A549 (cell line): ENCODE measurements at regions not wholly inside any gene's neighbourhood (a gene's known extent, or its start where the extent isn't known, plus 50 kb on each side); places are given as distances from the start of the nearest gene placed in this dataset.

ENCODE experiments used
- ATAC-seq, 2 experiments: fragments of 200-7000 bp in 1 of 2; fragments of >200 bp in 1 of 2; cut with Nextera tagmentation in 1 of 2; cut with Tn5 transposase in 1 of 2; 3 replicates each; pipeline versions ENCODE4 v1.8.0 to v1.9.1; 2018 to 2020; ENCODE audit warnings: mild to moderate bottlenecking in 1 of 2, moderate library complexity in 1 of 2
- CTCF ChIA-PET: fragments of 300-600 bp; sonication (Branson Sonifier 250); formaldehyde crosslinking; extraction: SDS; loops from one replicate; lab custom pipeline; 2021; ENCODE audit warnings: antibody characterized with exemption, inconsistent platforms; lab: Yijun Ruan, JAX
- POLR2A ChIA-PET: fragments of 350-600 bp; formaldehyde crosslinking; extraction: SDS; loops from one replicate; lab custom pipeline; 2021; ENCODE audit warnings: antibody characterized with exemption, inconsistent platforms; lab: Yijun Ruan, JAX
- DNase-seq, 2 experiments: peaks; one replicate each; pipeline versions ENCODE4 v3.0.0 to v3.0.0-alpha.2; 2011 to 2016; ENCODE audit warnings: low read depth in 1 of 2, low spot score in 1 of 2
- FAIRE-seq: peaks from 2 replicates; lab custom pipeline; 2011; peaks lifted over from hg19 to GRCh38; lab: Jason Lieb, UNC
- H3K27ac ChIP-seq, 2 experiments: fragments of >200 bp; sonication (Bioruptor Twin); formaldehyde crosslinking; 3 replicates each; pipeline ENCODE4 v1.5.1; 2016 to 2017
- H3K4me1 ChIP-seq: fragments of >200 bp; sonication (Bioruptor Twin); formaldehyde crosslinking; 3 replicates; pipeline ENCODE4 v1.6.1; 2016
- H3K4me2 ChIP-seq: fragments of >200 bp; sonication (Bioruptor Twin); formaldehyde crosslinking; 3 replicates; pipeline ENCODE4 v1.6.1; 2016
- H3K4me3 ChIP-seq: fragments of >200 bp; sonication (Bioruptor Twin); formaldehyde crosslinking; 3 replicates; pipeline ENCODE4 v1.5.1; 2016
- H3K9me3 ChIP-seq: fragments of >200 bp; sonication (Bioruptor Twin); formaldehyde crosslinking; 3 replicates; pipeline ENCODE4 v1.6.1; 2016
- CEBPB ChIP-seq, 2 experiments: fragments of >200 bp in 1 of 2; sonication (Bioruptor Twin) in 1 of 2; formaldehyde crosslinking in 1 of 2; IDR thresholded peaks; 2 replicates each; pipeline ENCODE4 v1.6.1; 2012 to 2016
- CHD2 ChIP-seq: fragments of 150-350 bp; IDR thresholded peaks from 2 replicates; pipeline ENCODE4 v1.6.1; 2014; ENCODE audit warnings: low read length; ENCODE audit not compliant: partially characterized antibody
- EHMT2 ChIP-seq: fragments of 200-600 bp; sonication (generic); IDR thresholded peaks from 2 replicates; pipeline ENCODE4 v1.6.1; 2016; ENCODE audit warnings: antibody characterized with exemption, low read depth, mild to moderate bottlenecking, moderate library complexity
- FOSL2 ChIP-seq, 2 experiments: fragments of 450-650 bp in 1 of 2; fragments of >200 bp in 1 of 2; sonication (Bioruptor Twin) in 1 of 2; formaldehyde crosslinking; IDR thresholded peaks; 2 replicates each; pipeline versions ENCODE4 v1.5.0 to v1.6.1; 2016 to 2020; ENCODE audit warnings: mild to moderate bottlenecking in 1 of 2, moderate library complexity in 1 of 2
- FOXS1 ChIP-seq: fragments of 250-450 bp; sonication (Bioruptor Pico); IDR thresholded peaks from 2 replicates; pipeline ENCODE4 v1.5.0; 2020; ENCODE audit warnings: mild to moderate bottlenecking, moderate library complexity
- GATA3 ChIP-seq: IDR thresholded peaks from 2 replicates; pipeline ENCODE4 v1.6.1; 2012; ENCODE audit warnings: borderline replicate concordance
- HDAC2 ChIP-seq: fragments of 200-600 bp; sonication (generic); IDR thresholded peaks from 2 replicates; pipeline ENCODE4 v1.6.1; 2016
- HEYL ChIP-seq: fragments of 250-450 bp; sonication (Bioruptor Pico); IDR thresholded peaks from 2 replicates; pipeline ENCODE4 v1.8.0; 2021; ENCODE audit warnings: mild to moderate bottlenecking, moderate library complexity
- HOXA7 ChIP-seq: fragments of 250-450 bp; sonication (Bioruptor Pico); IDR thresholded peaks from 2 replicates; pipeline ENCODE4 v1.5.0; 2020; ENCODE audit warnings: mild to moderate bottlenecking, moderate library complexity
- HOXB5 ChIP-seq: fragments of 250-450 bp; sonication (Bioruptor Pico); IDR thresholded peaks from 2 replicates; pipeline ENCODE4 v1.5.0; 2020; ENCODE audit warnings: mild to moderate bottlenecking, moderate library complexity
- JUNB ChIP-seq: fragments of >200 bp; sonication (Bioruptor Twin); formaldehyde crosslinking; IDR thresholded peaks from 2 replicates; pipeline ENCODE4 v1.6.1; 2016
- KDM1A ChIP-seq: fragments of 200-600 bp; sonication (generic); IDR thresholded peaks from 2 replicates; pipeline ENCODE4 v1.6.1; 2016; ENCODE audit warnings: low read depth, mild to moderate bottlenecking
- MAFK ChIP-seq: fragments of 450-650 bp; IDR thresholded peaks from 2 replicates; pipeline ENCODE4 v1.6.1; 2014; ENCODE audit not compliant: partially characterized antibody
- NR3C1 ChIP-seq: fragments of >200 bp; sonication (Bioruptor Twin); formaldehyde crosslinking; IDR thresholded peaks from 3 replicates; pipeline ENCODE4 v1.6.1; 2017
- POLR2A ChIP-seq: IDR thresholded peaks from 2 replicates; pipeline ENCODE4 v1.6.1; 2012; ENCODE audit warnings: mild to moderate bottlenecking, low read length
- POLR2AphosphoS2 ChIP-seq: conservative IDR thresholded peaks from 2 replicates; pipeline ENCODE4 v1.6.1; 2012; ENCODE audit warnings: low read length, improper control_type of control experiment, inconsistent platforms
- RARB ChIP-seq: fragments of 250-450 bp; sonication (Bioruptor Pico); IDR thresholded peaks from 2 replicates; pipeline ENCODE4 v1.8.0; 2021; ENCODE audit warnings: mild to moderate bottlenecking, moderate library complexity
- RCOR1 ChIP-seq: fragments of 150-350 bp; IDR thresholded peaks from 2 replicates; pipeline ENCODE4 v1.6.1; 2014; ENCODE audit warnings: antibody characterized with exemption, low read length, low read depth
- RFX5 ChIP-seq: fragments of 450-650 bp; IDR thresholded peaks from 2 replicates; pipeline ENCODE4 v1.7.1; 2014; ENCODE audit warnings: antibody characterized with exemption, mild to moderate bottlenecking, moderate library complexity
- SMC3 ChIP-seq: fragments of >200 bp; sonication (Bioruptor Twin); formaldehyde crosslinking; IDR thresholded peaks from 3 replicates; pipeline ENCODE4 v1.6.1; 2018; ENCODE audit warnings: inconsistent platforms
- TFCP2L1 ChIP-seq: fragments of 250-450 bp; sonication (Bioruptor Pico); IDR thresholded peaks from 2 replicates; pipeline ENCODE4 v1.5.0; 2021; ENCODE audit warnings: mild to moderate bottlenecking
- ZSCAN20 ChIP-seq: fragments of 250-450 bp; sonication (Bioruptor Pico); IDR thresholded peaks from 2 replicates; pipeline ENCODE4 v1.8.0; 2022; ENCODE audit warnings: mild to moderate bottlenecking, moderate library complexity
- WGBS: methylation state at CpG from one replicate; pipeline ENCODE4 v1.1.6; 2017; ENCODE audit errors: missing lambda C conversion rate; 5-methylcytosine and 5-hydroxymethylcytosine counted together
- TF ChIP-seq, protein P1 (sequence below): IDR thresholded peaks from 2 replicates; pipeline ENCODE4 v1.6.1; 2012
- TF ChIP-seq, protein P2 (sequence below): fragments of >200 bp; sonication (Bioruptor Twin); formaldehyde crosslinking; IDR thresholded peaks from 3 replicates; pipeline ENCODE4 v1.5.1; 2016
- TF ChIP-seq, protein P3 (sequence below): fragments of 150-350 bp; IDR thresholded peaks from 2 replicates; pipeline ENCODE4 v1.6.1; 2014; ENCODE audit warnings: low read depth, mild to moderate bottlenecking, low read length

DNA sequence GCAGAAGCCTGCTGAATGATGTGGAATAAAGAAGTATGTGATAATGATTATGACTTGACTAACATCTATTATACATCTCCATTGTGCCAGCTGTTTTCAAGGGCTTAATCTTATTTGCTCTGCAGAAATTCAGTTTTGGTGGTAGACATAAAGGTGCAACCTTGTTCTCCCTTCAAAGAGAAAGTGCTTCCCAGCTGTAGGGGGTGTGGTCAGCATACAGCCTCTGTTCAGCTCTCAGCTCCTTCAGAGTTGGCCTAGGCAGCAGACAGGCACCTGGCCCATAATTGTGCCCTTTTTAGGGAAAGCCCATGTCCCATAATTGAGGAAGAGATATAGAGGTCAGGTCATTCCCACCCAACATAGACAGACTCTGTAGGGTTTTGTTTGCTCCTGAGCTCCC, 104.3 kb upstream of the EOMES start:
- Histone ChIP-seq H3K9me3 (no peaks in the 10 kb centered on the region), H3K4me2 (no peak overlapping the region)
- CTCF ChIA-PET, result no interaction called here
- DNase-seq (no peak), ATAC-seq (no peak)
- TF ChIP-seq SMC3 (no peak), RCOR1 (no peak)
- TF ChIP-seq, all 56 proteins: peak for 0
- POLR2A ChIA-PET, result no interaction called here
- no peak overlapping the region for H3K27ac ChIP-seq
- no peak overlapping the region for H3K4me3 ChIP-seq
- no peaks in the 10 kb centered on the region for H3K4me1 ChIP-seq
- no peak for FAIRE-seq

DNA sequence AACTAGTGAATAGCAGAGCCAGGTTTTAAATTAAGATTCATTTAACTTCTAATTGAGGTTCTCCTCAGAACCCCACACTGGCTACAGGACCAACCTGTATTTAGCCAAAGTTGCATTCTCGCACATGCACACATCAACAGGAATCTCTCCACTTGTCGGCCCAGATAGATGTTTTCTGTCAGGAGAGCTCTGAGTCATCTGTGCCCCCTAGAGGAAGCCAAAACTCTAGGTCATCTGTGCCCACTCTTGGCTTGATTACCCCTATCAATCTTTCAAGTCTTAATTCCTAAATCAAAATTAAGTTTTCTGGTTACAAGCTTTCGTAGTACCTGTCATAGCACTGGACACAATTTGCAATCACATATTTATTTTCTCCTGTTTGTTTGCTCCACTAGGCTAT, 104.9 kb upstream of the EOMES start:
- H3K4me1 ChIP-seq, result no peaks in the 10 kb centered on the region
- no peaks in the 10 kb centered on the region for H3K9me3 ChIP-seq
- no peak overlapping the region for H3K4me2 ChIP-seq
- TF ChIP-seq POLR2A, result no peak
- no peak for TF ChIP-seq HOXA7 (CRISPR knock-in tag)
- no peak for TF ChIP-seq GATA3
- no peak for TF ChIP-seq TFCP2L1 (CRISPR knock-in tag)
- TF ChIP-seq SMC3, result no peak
- TF ChIP-seq CEBPB (IDR thresholded peaks at IDR 0.05), result no peak
- TF ChIP-seq NR3C1, result no peak
- TF ChIP-seq MAFK, result no peak
- ChIA-PET POLR2A (no interaction called here), CTCF (no interaction called here)
- no peak for FAIRE-seq
- H3K27ac ChIP-seq, result no peak overlapping the region
- no peak for DNase-seq
- 0 out of 6 replicates have a peak, but pooled peaks of 1 of the 2 experiments have one; percentile 35 for ATAC-seq
- no peak overlapping the region for H3K4me3 ChIP-seq
- WGBS, result 58% methylated on average over 3 of the region's 3 CpGs

DNA sequence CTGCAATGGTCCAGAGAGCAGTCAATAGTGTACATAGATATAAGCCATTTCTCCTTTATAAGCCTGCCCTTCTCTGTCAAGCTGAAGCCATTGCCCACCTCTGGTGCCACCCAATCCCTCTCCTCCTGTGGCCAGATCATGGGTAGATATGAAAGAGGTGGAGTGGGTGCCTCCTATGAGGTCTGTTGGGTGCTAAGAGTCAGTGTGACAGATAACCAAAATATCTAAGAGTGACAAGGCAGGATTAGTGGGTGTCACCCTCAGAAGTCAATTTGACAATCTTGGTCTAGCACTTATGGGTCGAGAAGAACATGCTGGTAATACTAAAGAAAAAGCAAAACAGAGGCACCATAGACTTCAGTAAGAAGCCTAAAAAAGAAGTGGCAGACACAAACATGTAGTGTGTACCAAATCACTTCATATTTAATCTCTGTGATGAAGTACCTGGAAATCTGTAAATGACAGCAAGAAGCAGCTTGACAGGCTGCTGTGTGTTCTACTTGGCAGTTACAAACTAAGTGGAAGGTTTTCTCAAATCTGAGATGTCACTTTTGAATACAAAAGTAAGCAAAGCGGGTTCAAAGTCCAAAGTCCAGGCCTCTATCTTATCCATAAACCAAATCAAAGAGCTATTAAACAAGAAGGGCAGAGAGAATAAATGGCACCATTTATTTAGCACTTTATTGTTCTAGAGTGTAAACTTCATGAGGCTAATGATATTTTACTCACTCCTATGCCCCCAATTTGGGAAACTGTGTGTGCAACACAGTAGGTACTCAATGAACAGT, 118.9 kb upstream of the EOMES start:
- CTCF ChIA-PET, result no interaction called here
- H3K4me3 ChIP-seq, result no peak overlapping the region
- no peak overlapping the region for H3K4me2 ChIP-seq
- POLR2A ChIA-PET, result no interaction called here
- H3K27ac ChIP-seq, result no peak overlapping the region
- TF ChIP-seq HDAC2 (no peak), KDM1A (no peak), POLR2AphosphoS2 (no peak), ZSCAN20 (CRISPR knock-in tag) (no peak), HOXB5 (CRISPR knock-in tag) (no peak), RARB (CRISPR knock-in tag) (no peak), RCOR1 (no peak), HEYL (no peak), CHD2 (no peak)
- TF ChIP-seq, protein P1, sequence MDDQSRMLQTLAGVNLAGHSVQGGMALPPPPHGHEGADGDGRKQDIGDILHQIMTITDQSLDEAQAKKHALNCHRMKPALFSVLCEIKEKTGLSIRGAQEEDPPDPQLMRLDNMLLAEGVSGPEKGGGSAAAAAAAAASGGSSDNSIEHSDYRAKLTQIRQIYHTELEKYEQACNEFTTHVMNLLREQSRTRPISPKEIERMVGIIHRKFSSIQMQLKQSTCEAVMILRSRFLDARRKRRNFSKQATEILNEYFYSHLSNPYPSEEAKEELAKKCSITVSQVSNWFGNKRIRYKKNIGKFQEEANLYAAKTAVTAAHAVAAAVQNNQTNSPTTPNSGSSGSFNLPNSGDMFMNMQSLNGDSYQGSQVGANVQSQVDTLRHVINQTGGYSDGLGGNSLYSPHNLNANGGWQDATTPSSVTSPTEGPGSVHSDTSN, result no peak
- TF ChIP-seq, protein P2, sequence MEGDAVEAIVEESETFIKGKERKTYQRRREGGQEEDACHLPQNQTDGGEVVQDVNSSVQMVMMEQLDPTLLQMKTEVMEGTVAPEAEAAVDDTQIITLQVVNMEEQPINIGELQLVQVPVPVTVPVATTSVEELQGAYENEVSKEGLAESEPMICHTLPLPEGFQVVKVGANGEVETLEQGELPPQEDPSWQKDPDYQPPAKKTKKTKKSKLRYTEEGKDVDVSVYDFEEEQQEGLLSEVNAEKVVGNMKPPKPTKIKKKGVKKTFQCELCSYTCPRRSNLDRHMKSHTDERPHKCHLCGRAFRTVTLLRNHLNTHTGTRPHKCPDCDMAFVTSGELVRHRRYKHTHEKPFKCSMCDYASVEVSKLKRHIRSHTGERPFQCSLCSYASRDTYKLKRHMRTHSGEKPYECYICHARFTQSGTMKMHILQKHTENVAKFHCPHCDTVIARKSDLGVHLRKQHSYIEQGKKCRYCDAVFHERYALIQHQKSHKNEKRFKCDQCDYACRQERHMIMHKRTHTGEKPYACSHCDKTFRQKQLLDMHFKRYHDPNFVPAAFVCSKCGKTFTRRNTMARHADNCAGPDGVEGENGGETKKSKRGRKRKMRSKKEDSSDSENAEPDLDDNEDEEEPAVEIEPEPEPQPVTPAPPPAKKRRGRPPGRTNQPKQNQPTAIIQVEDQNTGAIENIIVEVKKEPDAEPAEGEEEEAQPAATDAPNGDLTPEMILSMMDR, result no peak
- no peak for FAIRE-seq
- no peaks in the 10 kb centered on the region for H3K9me3 ChIP-seq
- H3K4me1 ChIP-seq, result no peaks in the 10 kb centered on the region
- WGBS, result 11% methylated on average over 2 of the region's 2 CpGs
- DNase-seq, result no peak
- ATAC-seq, result no peak

DNA sequence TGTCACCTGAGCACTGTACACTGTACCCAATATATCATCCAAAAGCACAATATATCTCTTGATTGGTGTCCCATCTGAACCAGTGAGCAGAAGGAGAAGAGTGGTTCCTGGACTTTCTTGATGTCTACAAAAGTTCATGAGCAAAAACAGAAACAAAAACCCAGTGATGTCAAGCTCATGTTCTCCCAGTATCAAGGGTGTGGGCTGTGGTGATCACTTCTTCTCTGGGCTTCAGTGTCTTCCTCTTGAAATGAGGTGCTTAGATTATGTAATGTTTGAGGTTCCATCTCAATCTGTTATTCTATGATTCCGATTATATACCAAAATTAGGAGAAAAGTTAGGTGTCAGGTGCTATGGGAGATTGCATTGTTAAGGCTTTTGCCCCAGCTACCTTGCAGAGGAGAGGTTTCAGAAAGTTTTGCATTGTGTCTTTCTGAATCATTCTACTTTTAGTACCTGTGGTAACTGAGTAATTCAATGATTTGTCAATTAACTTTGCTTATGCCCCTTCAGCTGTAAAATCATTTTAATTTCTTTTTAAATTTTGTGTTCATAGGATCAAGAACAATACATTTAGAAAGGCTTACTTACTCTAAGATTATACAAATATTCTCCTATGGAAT, 122.0 kb upstream of the EOMES start:
- WGBS, result 3% methylated on average over 1 of the region's 1 CpG
- H3K4me1 ChIP-seq, result no peaks in the 10 kb centered on the region
- ChIA-PET CTCF (no interaction called here), POLR2A (no interaction called here)
- no peak overlapping the region for H3K4me2 ChIP-seq
- no peak for DNase-seq
- ATAC-seq, result no peak
- H3K27ac ChIP-seq, result no peak overlapping the region
- TF ChIP-seq EHMT2 (no peak), POLR2A (no peak), RFX5 (no peak), FOSL2 (IDR thresholded peaks at IDR 0.05) (no peak), FOSL2 (CRISPR knock-in tag; IDR thresholded peaks at IDR 0.05) (no peak), JUNB (no peak), KDM1A (no peak), FOXS1 (no peak)
- TF ChIP-seq, protein P3, sequence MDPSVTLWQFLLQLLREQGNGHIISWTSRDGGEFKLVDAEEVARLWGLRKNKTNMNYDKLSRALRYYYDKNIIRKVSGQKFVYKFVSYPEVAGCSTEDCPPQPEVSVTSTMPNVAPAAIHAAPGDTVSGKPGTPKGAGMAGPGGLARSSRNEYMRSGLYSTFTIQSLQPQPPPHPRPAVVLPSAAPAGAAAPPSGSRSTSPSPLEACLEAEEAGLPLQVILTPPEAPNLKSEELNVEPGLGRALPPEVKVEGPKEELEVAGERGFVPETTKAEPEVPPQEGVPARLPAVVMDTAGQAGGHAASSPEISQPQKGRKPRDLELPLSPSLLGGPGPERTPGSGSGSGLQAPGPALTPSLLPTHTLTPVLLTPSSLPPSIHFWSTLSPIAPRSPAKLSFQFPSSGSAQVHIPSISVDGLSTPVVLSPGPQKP, result no peak
- FAIRE-seq, result no peak
- H3K9me3 ChIP-seq, result no peaks in the 10 kb centered on the region
- H3K4me3 ChIP-seq, result no peak overlapping the region
